ENCODE measurements at regions not wholly inside any gene's neighbourhood (a gene's known extent, or its start where the extent isn't known, plus 50 kb on each side); places are given as distances from the start of the nearest gene placed in this dataset.

- no peak for DNase-seq
- H3K4me1 Mint-ChIP-seq (ENCODE audit: low read depth, unreplicated experiment), result peaks cover 19% of the 10 kb centered on the region
- BruUV-seq (replicated peaks), result no TSS peak
- H3K27ac Mint-ChIP-seq (ENCODE audit: unreplicated experiment), result no peak overlapping the region
- CTCF ChIA-PET, result no interaction called here
- H3K9me3 Mint-ChIP-seq (ENCODE audit: low read depth, unreplicated experiment), result peaks cover 3% of the 10 kb centered on the region
- intact Hi-C loops (cut with micrococcal nuclease; ENCODE audit: unreplicated experiment), result no loop called here
- no peaks in the 10 kb centered on the region for H3K27me3 Mint-ChIP-seq (ENCODE audit: unreplicated experiment)
- TF ChIP-seq CTCF (IDR thresholded peaks at IDR 0.05; ENCODE audit: unreplicated experiment), result no peak
- H3K4me3 Mint-ChIP-seq (ENCODE audit: low read depth, unreplicated experiment), result no peak overlapping the region
- no peaks in the 10 kb centered on the region for H3K36me3 Mint-ChIP-seq (ENCODE audit: insufficient read depth, unreplicated experiment)
Observed at GRCh38 chr1:218852527-218852926, 321.2 kb upstream of the LYPLAL1 start.

- no peak overlapping the region for H3K4me3 Mint-ChIP-seq (ENCODE audit: low read depth, unreplicated experiment)
- peaks cover 7% of the 10 kb centered on the region for H3K9me3 Mint-ChIP-seq (ENCODE audit: low read depth, unreplicated experiment)
- DNase-seq, result no peak
- CTCF ChIA-PET, result interaction anchor here (1.2 kb wide), 1 partner anchor 45 kb away, joined by 3 read pairs; no protein-coding TSS in a partner anchor
- H3K27ac Mint-ChIP-seq (ENCODE audit: unreplicated experiment), result peak overlapping the region; percentile 77
- no peaks in the 10 kb centered on the region for H3K27me3 Mint-ChIP-seq (ENCODE audit: unreplicated experiment)
- BruUV-seq (replicated peaks), result no TSS peak
- intact Hi-C loops (cut with micrococcal nuclease; ENCODE audit: unreplicated experiment), result loop anchor here (2.0 kb wide), 1 partner anchor 41 kb away; no protein-coding TSS in a partner anchor
- TF ChIP-seq CTCF (IDR thresholded peaks at IDR 0.05; ENCODE audit: unreplicated experiment), result no peak
- peaks cover 65% of the 10 kb centered on the region for H3K4me1 Mint-ChIP-seq (ENCODE audit: low read depth, unreplicated experiment)
- H3K36me3 Mint-ChIP-seq (ENCODE audit: insufficient read depth, unreplicated experiment), result no peaks in the 10 kb centered on the region
Observed at GRCh38 chr1:218863987-218864386, 309.7 kb upstream of the LYPLAL1 start.

- Mint-ChIP-seq H3K4me1 (ENCODE audit: low read depth, unreplicated experiment) (peaks cover 72% of the 10 kb centered on the region), H3K9me3 (ENCODE audit: low read depth, unreplicated experiment) (peaks cover 9% of the 10 kb centered on the region), H3K27me3 (ENCODE audit: unreplicated experiment) (no peaks in the 10 kb centered on the region), H3K36me3 (ENCODE audit: insufficient read depth, unreplicated experiment) (no peaks in the 10 kb centered on the region), H3K27ac (ENCODE audit: unreplicated experiment) (peak overlapping the region; percentile 77), H3K4me3 (ENCODE audit: low read depth, unreplicated experiment) (no peak overlapping the region)
- BruUV-seq (replicated peaks), result no TSS peak
- no peak for TF ChIP-seq CTCF (IDR thresholded peaks at IDR 0.05; ENCODE audit: unreplicated experiment)
- CTCF ChIA-PET, result interaction anchor here (0.6 to 1.8 kb wide), 5 partner anchors 9 to 201 kb away, joined by 4 to 8 read pairs (median 6); no protein-coding TSS in a partner anchor
- peak; percentile 61 for DNase-seq
- intact Hi-C loops (cut with micrococcal nuclease; ENCODE audit: unreplicated experiment), result loop anchor here (2.0 kb wide), 1 partner anchor 43 kb away; no protein-coding TSS in a partner anchor
Observed at GRCh38 chr1:218865591-218865990, 308.1 kb upstream of the LYPLAL1 start.

- DNase-seq, result no peak
- Mint-ChIP-seq H3K9me3 (ENCODE audit: low read depth, unreplicated experiment) (peaks cover 10% of the 10 kb centered on the region), H3K4me1 (ENCODE audit: low read depth, unreplicated experiment) (peaks cover 70% of the 10 kb centered on the region), H3K27me3 (ENCODE audit: unreplicated experiment) (no peaks in the 10 kb centered on the region), H3K4me3 (ENCODE audit: low read depth, unreplicated experiment) (no peak overlapping the region), H3K27ac (ENCODE audit: unreplicated experiment) (peak overlapping the region; percentile 8), H3K36me3 (ENCODE audit: insufficient read depth, unreplicated experiment) (no peaks in the 10 kb centered on the region)
- intact Hi-C loops (cut with micrococcal nuclease; ENCODE audit: unreplicated experiment), result no loop called here
- no peak for TF ChIP-seq CTCF (IDR thresholded peaks at IDR 0.05; ENCODE audit: unreplicated experiment)
- BruUV-seq (replicated peaks), result no TSS peak
- CTCF ChIA-PET, result interaction anchor here (0.6 to 1.8 kb wide), 3 partner anchors 8 to 59 kb away, joined by 3 to 8 read pairs (median 4); no protein-coding TSS in a partner anchor
Observed at GRCh38 chr1:218866507-218866906, 307.2 kb upstream of the LYPLAL1 start.
